ENCODE measurements at regions not wholly inside any gene's neighbourhood (a gene's known extent, or its start where the extent isn't known, plus 50 kb on each side); places are given as distances from the start of the nearest gene placed in this dataset.
A peak's percentile ranks its signal among the peaks of the same experiment; 100 is the strongest.

DNA sequence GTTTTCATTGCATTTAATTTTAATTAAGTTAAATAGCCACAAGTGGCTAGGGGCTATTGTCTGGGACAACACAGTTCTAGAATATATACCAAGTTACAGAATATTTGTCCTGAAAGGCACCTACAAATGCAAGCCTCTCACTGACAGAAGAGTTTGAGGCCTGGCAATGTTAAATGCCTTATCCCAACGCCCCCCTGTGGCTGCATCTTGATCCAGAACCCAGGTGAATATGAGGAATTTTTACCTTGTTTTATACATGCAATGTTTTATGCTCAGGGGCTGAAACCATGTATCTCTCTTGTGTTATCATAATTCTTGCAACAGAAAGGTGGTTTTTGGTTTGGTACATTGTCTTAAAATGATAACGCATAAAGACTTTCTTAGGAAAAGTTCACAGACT, 71.8 kb upstream of the SEC11C start:
- DNase-seq (ENCODE audit: low spot score) (no peak), ATAC-seq (peak; percentile 38; the same call in 1 of the 3 replicates), FAIRE-seq (peak; percentile 15)
- ChIA-PET POLR2A (no interaction called here), CTCF (ENCODE audit: low intra/inter-chr PET ratio, low total read pairs) (interaction anchor here (0.6 to 2.9 kb wide), 3 partner anchors 286 to 299 kb away, joined by 3 to 14 read pairs (median 4); no protein-coding TSS in a partner anchor)
- H3K4me2 ChIP-seq (ENCODE audit: low read depth, low read length), result no peak overlapping the region
- H2AFZ ChIP-seq (ENCODE audit: low read length), result no peak overlapping the region
- H4K20me1 ChIP-seq (ENCODE audit: insufficient read depth, low read length), result no peaks in the 10 kb centered on the region
- in situ Hi-C loops (cut with HindIII; ENCODE audit: extremely low pct_ligation_motif_present, low pct_unique_long_range_greater_than_20kb) (loop anchor here (25.0 kb wide), 2 partner anchors 531 to 681 kb away; no protein-coding TSS in a partner anchor), intact Hi-C loops (cut with micrococcal nuclease; ENCODE audit: unreplicated experiment) (no loop called here)
- no peaks in the 10 kb centered on the region for H3K9me3 ChIP-seq (ENCODE audit: low read length)
- 34% methylated on average over 2 of the region's 2 CpGs for WGBS (ENCODE audit: low lambda C conversion rate)
- no peak overlapping the region for H3K4me3 ChIP-seq (replicated peaks in 1 of 3; ENCODE audit: insufficient read depth in 1 of 3, low read depth in 2 of 3, low read length in 3 of 3)
- H3K27me3 ChIP-seq (ENCODE audit: control insufficient read depth in 1 of 2, insufficient read depth in 2 of 2, low read length in 2 of 2), result peaks cover 0 to 11% of the 10 kb centered on the region in 2 experiments; a peak in 3 of 5 replicates
- no peak overlapping the region for H3K27ac ChIP-seq (ENCODE audit: extremely low read length, insufficient read depth, low read length)
- H3K36me3 ChIP-seq (replicated peaks in 1 of 2; ENCODE audit: control insufficient read depth in 1 of 2, insufficient read depth in 2 of 2, low read length in 2 of 2), result no peaks in the 10 kb centered on the region
- no peaks in the 10 kb centered on the region for H3K4me1 ChIP-seq (ENCODE audit: insufficient read depth, low read length)
- no peak for TF ChIP-seq RFX1 (IDR thresholded peaks at IDR 0.05)
- TF ChIP-seq ISL2 (CRISPR knock-in tag; IDR thresholded peaks at IDR 0.05), result no peak
- no peak for TF ChIP-seq ZBTB26 (CRISPR knock-in tag; IDR thresholded peaks at IDR 0.05; ENCODE audit: borderline replicate concordance)
- TF ChIP-seq, protein P1, sequence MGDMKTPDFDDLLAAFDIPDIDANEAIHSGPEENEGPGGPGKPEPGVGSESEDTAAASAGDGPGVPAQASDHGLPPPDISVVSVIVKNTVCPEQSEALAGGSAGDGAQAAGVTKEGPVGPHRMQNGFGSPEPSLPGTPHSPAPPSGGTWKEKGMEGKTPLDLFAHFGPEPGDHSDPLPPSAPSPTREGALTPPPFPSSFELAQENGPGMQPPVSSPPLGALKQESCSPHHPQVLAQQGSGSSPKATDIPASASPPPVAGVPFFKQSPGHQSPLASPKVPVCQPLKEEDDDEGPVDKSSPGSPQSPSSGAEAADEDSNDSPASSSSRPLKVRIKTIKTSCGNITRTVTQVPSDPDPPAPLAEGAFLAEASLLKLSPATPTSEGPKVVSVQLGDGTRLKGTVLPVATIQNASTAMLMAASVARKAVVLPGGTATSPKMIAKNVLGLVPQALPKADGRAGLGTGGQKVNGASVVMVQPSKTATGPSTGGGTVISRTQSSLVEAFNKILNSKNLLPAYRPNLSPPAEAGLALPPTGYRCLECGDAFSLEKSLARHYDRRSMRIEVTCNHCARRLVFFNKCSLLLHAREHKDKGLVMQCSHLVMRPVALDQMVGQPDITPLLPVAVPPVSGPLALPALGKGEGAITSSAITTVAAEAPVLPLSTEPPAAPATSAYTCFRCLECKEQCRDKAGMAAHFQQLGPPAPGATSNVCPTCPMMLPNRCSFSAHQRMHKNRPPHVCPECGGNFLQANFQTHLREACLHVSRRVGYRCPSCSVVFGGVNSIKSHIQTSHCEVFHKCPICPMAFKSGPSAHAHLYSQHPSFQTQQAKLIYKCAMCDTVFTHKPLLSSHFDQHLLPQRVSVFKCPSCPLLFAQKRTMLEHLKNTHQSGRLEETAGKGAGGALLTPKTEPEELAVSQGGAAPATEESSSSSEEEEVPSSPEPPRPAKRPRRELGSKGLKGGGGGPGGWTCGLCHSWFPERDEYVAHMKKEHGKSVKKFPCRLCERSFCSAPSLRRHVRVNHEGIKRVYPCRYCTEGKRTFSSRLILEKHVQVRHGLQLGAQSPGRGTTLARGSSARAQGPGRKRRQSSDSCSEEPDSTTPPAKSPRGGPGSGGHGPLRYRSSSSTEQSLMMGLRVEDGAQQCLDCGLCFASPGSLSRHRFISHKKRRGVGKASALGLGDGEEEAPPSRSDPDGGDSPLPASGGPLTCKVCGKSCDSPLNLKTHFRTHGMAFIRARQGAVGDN (CRISPR knock-in tag; IDR thresholded peaks at IDR 0.05), result no peak
- no peak for TF ChIP-seq NONO (IDR thresholded peaks at IDR 0.05)
- no peak for TF ChIP-seq NONO (CRISPR knock-in tag; conservative IDR thresholded peaks at IDR 0.05)
- no peak for TF ChIP-seq RFX3 (CRISPR knock-in tag; IDR thresholded peaks at IDR 0.05)
- peak; percentile 38 for TF ChIP-seq STAG1 (CRISPR knock-in tag; IDR thresholded peaks at IDR 0.05)
- TF ChIP-seq SMC3 (IDR thresholded peaks at IDR 0.05; ENCODE audit: low read length), result peak; percentile 26; the same call in 1 of the 2 replicates
- TF ChIP-seq CENPT (CRISPR knock-in tag; IDR thresholded peaks at IDR 0.05; ENCODE audit: low read depth), result no peak
- TF ChIP-seq ZMAT3 (CRISPR knock-in tag; conservative IDR thresholded peaks at IDR 0.05), result no peak
- no peak for TF ChIP-seq MED8 (CRISPR knock-in tag; IDR thresholded peaks at IDR 0.05; ENCODE audit: insufficient replicate concordance)
- no peak for TF ChIP-seq ZNF746 (CRISPR knock-in tag; IDR thresholded peaks at IDR 0.05)
- TF ChIP-seq, protein P2, sequence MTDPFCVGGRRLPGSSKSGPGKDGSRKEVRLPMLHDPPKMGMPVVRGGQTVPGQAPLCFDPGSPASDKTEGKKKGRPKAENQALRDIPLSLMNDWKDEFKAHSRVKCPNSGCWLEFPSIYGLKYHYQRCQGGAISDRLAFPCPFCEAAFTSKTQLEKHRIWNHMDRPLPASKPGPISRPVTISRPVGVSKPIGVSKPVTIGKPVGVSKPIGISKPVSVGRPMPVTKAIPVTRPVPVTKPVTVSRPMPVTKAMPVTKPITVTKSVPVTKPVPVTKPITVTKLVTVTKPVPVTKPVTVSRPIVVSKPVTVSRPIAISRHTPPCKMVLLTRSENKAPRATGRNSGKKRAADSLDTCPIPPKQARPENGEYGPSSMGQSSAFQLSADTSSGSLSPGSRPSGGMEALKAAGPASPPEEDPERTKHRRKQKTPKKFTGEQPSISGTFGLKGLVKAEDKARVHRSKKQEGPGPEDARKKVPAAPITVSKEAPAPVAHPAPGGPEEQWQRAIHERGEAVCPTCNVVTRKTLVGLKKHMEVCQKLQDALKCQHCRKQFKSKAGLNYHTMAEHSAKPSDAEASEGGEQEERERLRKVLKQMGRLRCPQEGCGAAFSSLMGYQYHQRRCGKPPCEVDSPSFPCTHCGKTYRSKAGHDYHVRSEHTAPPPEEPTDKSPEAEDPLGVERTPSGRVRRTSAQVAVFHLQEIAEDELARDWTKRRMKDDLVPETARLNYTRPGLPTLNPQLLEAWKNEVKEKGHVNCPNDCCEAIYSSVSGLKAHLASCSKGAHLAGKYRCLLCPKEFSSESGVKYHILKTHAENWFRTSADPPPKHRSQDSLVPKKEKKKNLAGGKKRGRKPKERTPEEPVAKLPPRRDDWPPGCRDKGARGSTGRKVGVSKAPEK (CRISPR knock-in tag; IDR thresholded peaks at IDR 0.05; ENCODE audit: borderline replicate concordance), result no peak
- TF ChIP-seq, protein P3, sequence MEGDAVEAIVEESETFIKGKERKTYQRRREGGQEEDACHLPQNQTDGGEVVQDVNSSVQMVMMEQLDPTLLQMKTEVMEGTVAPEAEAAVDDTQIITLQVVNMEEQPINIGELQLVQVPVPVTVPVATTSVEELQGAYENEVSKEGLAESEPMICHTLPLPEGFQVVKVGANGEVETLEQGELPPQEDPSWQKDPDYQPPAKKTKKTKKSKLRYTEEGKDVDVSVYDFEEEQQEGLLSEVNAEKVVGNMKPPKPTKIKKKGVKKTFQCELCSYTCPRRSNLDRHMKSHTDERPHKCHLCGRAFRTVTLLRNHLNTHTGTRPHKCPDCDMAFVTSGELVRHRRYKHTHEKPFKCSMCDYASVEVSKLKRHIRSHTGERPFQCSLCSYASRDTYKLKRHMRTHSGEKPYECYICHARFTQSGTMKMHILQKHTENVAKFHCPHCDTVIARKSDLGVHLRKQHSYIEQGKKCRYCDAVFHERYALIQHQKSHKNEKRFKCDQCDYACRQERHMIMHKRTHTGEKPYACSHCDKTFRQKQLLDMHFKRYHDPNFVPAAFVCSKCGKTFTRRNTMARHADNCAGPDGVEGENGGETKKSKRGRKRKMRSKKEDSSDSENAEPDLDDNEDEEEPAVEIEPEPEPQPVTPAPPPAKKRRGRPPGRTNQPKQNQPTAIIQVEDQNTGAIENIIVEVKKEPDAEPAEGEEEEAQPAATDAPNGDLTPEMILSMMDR (CRISPR knock-in tag; IDR thresholded peaks at IDR 0.05), result peak; percentile 43
- no peaks in the 10 kb centered on the region for H3K79me2 ChIP-seq (ENCODE audit: insufficient read depth, low read length)
- no peak overlapping the region for H3K9ac ChIP-seq (ENCODE audit: insufficient read depth, low read depth, low read length)
- no TSS peak for BruUV-seq (replicated peaks)

Measured in HepG2 (cell line).